Activated CD4-positive, alpha-beta T cell treated with anti-CD3 and anti-CD28 coated beads for 4 hours (primary cell): ENCODE measurements at regions not wholly inside any gene's neighbourhood (a gene's known extent, or its start where the extent isn't known, plus 50 kb on each side); places are given as distances from the start of the nearest gene placed in this dataset.
"Not testable (repeated sequence)": the region's sequence is repeated elsewhere in the genome, so short reads cannot be mapped to it uniquely, and the experiment has no call there.

Experiments
- DNase-seq, 2 donors: peaks; one replicate each; pipeline ENCODE4 v3.0.0-alpha.2; 2020

DNA sequence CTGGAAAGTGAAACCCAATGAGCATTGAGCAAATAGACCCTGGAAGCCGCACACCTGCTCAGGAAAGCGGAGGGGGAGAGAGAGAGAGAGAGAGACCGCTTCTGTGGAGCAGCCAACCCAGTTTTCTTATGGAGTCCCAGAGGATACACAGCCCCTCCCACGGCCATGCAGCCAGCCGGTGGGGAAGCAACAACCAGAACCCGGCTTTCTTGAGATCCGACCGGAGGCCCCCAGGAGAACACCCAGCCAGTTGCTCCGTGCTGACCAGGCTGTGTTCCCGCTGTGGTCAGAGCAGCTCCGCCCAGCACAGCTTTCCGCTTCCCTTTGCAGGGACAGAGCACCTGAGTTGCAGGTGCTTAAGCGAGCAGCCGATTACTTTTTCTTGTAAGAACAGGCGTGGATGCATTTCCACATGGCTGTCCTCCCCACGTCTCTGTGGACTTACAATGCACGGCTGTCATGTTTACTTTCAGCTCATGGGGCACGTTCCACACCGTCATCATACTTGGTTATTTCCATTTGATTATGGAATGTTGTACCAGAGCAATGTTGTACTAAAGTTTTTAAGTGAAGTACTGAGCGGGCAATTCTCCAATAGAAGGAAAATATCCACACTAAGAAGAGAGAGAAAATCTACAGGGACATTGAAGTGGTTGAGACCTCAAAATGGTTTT lies 381.9 kb downstream of the THBS2 start:
- no peak for DNase-seq

DNA sequence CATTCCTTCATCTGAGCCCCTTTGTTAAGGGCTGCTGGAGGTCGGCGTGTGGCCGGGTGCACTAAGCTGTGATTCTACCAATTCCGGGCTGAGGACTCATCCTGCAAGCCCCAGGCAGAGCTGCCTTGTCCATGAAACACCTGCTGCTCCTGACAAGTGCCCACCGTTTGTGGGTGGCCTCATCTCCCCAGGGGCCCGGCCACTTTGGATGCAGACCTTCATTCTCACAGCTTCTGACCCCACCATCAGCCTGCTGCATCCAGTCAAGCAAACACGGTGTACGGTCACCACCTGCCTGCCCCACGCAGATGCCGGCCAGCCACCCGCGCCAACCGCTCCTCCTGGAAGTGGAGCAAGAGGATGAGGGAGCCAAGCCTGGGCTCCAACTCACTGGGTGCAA lies 382.7 kb downstream of the THBS2 start:
- DNase-seq: no peak

DNA sequence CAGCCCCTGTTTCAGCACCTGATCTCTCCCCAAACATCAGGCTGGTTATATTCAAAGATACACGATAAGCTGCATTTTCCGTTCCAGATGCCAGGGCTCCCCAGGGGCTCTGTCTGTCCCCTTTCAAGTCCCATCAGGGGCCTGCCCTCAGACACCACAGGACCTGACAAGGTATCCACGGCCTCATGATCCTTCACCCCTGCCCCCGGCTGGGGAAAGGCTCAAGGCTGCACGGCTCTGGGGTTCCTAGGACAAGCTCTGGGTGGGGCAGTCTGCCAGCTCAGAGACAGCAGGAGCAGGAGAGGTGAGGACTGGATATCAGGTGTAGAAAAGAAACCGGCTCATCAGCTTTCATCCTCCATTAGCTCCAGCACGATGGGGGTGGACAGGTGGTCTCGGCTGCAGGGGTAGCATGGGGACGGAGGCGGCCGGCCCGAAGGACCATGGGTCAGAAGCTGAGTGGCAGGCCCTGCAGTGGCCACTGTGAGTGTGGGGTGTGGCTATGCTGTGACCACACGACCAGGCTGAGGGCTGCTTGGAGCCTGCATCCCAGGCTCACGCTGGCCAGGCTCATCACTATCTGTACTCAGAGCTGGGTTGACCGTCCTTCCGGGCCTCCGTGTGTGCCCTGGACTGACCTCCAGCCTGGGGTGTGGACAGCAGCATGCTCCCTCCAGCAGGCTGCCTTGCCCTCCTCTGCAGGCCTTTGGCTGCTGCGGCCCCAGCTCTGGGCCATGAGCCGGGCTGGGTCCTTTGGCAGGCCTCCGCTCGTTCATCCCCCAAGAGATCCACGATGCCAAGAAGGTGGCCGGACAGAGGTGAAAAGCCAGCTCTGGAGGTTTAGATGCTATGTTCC lies 386.2 kb downstream of the THBS2 start:
- DNase-seq: no peak

DNA sequence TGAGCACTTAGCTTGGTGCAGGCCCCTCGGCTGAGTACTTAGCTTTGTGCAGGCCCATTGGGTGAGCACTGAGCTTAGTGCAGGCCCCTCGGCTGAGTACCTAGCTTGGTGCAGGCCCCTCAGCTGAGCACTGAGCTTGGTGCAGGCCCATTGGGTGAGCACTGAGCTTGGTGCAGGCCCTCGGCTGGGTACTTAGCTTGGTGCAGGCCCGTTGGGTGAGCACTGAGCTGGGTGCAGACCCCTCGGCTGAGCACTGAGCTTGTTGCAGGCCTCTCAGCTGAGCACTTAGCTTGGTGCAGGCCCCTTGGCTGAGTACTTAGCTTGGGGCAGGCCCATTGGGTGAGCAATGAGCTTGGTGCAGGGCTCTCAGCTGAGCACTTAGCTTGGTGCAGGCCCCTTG lies 387.1 kb downstream of the THBS2 start:
- no peak for DNase-seq

DNA sequence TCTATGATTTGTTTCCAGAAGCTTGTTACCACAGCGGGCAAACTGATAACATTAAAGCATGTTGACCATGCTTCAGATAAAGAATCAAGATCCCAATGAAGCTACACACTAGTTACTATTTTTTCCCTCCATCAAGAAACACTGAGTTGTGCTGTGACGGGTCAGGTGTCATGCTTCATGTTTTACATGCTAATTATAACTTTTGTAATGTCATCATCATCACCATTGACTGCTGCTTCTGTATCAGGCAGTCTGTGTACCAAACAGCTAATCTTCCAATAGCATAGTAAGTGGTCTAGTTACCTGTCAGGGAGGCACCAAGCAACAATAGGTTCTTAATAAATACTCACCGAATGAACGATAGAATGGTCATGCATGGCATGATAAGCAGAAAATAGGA lies 388.1 kb downstream of the THBS2 start:
- no peak for DNase-seq

DNA sequence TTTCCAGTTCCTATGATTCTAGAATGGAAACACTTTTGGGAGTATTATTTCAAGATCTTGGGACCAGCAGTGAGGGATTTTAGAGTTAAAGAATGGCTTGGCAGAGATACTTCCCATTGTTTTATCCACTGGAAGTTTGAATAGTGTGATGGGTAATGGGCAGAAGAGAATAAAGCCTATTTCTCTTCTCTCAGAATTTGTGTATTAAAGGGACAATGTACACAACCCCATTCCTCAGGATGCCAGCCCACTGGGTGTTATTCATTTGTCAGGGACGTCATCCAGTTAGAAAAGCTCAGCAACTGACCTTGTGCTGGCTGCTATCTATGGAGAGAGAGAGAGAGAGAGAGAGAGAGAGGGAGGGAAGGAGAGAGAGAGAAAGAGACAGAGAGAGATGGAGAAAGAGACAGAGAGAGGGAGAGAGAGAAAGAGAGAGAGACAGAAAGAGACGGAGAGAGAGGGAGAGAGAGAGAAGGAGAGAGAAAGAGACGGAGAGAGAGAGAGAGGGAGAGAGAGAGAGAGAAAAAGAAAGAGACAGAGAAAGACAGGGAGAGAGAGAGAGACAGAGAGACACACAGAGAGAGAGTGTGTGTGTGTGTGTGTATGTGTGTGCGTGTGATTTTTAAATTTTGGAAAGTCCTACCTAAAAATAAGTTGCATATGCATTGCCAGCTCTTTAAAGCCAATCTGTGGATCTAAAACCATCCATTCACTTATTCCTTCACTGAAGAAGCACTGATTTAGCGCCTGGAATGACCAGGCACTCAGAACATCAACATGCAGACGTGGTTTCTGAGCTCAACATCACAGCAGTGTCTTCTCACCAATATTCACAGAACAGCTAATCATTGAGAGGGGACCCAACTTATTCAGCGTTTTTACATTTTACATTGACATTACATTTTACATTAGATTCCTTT lies 388.8 kb downstream of the THBS2 start:
- DNase-seq: no peak

DNA sequence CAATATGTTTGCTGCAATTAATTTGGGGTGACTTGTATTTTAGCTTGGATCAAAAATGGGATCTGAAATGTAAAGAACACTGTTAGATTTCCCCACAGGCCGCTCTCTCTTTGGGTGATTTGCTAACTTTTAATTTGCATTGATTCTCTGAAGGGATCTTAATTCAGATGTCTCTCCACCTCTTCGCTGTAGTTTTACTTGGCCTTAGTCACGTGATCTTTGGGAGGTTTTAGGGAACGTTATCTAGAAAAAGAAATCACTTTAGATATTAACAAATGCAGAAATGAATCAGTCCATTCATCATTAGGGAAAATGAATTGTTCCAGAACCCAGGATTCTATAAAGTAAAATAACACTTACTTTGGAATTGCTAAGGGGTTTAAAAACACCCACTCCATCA lies 390.2 kb downstream of the THBS2 start:
- no peak for DNase-seq

DNA sequence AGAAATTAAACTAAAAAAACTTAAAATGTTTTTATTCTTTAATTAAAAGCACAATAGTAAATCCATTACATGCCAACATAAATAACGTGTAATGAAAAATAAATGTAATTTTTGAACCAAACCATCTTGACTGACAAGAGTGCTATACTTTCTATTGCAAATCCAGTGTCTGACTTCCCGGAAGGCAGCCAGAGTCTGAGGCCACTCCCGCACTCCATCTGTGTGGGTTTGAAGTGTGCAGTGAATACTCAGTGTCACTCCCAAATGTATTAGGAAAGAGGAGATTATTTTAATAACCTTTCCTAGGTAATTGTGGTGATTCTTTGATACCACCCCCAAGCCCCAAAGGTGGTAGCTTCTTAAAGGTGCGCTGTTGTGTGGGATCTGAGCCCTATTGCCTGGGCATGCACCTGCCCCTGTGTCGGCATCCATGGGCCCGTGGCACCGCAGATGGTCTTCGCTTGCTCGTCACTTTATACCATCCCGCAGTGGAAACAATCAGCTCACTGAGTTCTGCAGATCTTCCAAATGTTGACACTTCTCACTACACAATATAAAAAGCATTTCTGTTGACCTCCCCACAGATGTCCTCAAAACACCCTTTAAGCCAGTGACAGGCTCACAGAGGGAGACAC lies 391.2 kb downstream of the THBS2 start:
- no peak for DNase-seq

DNA sequence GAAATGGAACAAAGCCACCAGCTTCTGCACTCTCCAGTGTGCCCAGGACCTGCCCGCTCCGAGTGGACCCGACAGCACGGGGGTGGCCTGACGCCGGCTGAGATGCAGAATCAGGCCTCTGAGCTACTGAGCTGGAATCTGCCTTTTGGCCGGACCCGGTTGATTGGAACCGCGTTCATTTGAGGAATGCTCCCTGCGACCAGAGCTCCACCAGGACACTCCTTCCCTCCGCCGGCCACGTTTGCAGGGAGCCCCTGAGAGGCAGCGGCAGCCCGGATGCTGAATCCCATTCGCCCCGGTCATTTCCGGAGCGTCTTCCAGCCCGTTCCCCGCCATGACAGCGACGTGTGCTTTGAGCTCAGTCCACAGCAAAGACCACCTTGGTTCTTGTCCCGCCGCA lies 392.7 kb downstream of the THBS2 start:
- no peak for DNase-seq

DNA sequence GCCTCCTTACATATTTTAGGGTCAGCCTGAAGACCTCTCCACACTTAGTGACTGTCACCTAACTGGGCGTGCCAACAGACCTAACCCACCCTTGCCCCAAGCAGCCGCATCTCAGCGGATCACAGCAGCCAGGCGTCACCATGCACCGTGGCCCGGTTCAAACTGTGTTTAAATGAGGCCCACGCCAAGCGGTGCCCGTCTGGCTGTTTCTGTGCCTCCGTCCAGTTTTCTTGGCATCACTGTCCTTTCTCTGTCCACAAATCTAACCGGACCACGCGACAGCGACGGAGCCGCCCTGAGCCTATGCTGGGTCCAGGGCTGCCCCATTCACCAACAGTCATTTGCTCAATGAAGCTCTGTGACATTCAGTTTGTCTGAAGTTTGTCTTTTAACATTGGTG lies 393.3 kb downstream of the THBS2 start:
- no peak for DNase-seq

DNA sequence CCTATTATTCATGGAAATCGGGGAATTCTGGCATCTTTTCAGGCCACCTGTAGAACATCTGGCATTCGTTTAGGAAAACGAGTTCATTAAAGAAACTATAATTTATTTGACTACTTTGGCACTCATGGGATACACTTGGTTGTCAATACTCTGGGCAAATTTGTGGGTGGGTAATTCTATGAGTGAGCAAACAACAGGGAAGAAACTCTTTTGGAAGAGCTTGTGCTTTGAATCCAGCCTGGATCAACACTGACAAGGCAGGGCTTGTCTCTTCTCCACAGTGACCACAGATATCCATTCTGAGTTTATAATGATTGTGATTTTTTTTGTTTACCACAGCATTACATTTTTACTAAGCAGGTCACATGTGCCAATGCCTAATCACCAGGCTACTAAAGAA lies 394.7 kb downstream of the THBS2 start:
- no peak for DNase-seq

DNA sequence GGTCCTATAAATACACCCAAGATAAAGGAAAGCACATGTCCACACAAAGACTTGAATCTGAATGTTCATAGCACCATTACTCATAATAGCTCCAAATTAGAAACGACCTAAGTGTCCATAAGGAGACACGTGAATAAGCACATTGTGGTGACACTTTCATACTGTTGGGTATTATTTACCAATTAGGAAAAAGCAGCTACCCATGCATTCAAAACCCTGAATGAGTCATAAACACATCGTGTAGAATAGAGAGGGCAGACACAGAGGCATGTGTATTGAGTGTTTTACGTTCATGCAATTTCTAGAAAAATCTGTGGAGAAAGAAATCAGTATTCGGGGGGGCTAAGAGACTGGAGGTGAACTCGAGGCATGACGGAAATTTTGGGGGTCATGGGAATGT lies 396.7 kb downstream of the THBS2 start:
- DNase-seq: no peak

DNA sequence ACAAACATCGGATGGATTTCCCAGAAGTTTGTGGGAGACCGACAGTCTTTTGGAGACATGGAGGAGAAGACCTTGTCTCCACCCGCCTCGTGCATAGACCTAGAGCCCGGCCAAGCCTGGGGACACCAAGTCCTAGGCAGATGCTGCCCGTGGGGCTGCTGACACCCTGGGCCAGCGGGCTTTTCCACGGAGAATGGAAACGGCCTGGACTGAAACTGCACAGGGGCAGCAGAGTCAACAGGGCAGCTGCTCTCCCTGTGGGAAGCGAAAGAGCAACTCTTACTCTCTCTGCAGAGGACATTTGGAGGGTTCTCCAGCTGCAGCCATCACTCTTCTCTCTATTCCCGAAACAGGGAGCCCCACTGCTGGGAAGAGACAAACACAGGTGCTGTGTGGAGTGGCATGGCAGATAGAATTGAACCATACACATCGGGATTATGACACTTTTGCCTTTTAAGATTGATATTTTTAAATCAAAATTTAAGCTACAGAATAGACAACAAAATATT lies 401.2 kb downstream of the THBS2 start:
- DNase-seq: no peak

DNA sequence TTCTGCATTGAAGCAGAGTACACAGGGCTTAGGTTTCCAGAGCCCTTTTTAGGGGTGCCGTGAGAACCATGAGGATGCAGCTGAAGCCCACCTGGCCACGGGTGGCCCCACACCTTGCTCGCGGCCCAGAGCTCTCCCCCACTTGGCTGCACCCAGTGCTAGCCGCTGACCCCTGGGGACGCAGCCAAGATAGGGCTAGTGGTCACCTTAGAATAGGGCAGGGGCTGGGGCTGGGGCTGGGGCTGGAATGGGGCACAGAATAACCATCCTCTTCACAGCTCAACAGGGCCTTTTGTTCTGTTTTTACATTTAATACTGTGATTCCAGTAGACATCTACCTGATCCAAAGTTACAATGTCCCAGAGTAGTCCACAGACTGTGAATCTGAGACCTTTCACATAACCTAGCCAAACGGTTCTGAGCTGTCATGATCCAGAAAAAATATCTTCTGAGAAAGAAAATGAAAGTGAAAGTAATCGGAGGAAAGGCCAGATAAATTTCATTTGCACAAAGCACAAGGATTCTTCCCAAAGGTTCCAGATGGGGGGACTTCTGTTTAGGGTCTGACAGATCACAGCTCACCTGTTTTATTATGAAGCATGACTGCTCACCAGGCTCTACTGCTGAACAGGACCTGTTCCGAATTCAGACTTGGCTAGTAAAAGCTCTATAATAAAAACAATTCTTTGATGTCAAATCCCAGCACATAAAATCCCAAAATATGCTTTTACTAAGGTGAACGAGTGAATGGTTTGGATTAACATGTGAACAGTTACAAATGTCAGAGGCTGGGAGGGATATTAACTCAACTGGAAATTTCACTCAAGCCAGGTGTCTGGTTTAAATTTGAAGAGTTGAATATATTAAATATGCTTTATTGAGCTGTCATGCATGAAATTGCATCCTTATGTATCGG lies 401.9 kb downstream of the THBS2 start:
- DNase-seq: no peak

DNA sequence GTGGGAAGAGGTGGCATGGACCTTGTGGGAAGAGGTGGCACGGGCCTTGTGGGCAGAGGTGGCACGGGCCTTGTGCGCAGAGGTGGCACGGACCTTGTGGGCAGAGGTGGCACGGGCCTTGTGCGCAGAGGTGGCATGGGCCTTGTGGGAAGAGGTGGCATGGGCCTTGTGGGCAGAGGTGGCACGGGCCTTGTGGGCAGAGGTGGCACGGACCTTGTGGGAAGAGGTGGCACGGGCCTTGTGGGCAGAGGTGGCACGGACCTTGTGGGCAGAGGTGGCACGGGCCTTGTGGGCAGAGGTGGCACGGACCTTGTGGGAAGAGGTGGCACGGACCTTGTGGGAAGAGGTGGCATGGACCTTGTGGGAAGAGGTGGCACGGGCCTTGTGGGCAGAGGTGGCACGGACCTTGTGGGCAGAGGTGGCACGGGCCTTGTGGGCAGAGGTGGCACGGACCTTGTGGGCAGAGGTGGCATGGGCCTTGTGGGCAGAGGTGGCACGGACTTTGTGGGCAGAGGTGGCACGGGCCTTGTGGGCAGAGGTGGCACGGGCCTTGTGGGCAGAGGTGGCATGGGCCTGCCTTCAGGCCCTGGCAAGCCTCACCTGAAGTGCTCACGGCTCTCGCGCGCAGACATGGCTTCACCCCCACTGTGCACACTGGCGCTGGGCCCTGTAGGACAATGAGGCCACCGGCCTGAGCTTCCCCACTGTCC lies 403.5 kb downstream of the THBS2 start:
- DNase-seq: not testable (repeated sequence)

DNA sequence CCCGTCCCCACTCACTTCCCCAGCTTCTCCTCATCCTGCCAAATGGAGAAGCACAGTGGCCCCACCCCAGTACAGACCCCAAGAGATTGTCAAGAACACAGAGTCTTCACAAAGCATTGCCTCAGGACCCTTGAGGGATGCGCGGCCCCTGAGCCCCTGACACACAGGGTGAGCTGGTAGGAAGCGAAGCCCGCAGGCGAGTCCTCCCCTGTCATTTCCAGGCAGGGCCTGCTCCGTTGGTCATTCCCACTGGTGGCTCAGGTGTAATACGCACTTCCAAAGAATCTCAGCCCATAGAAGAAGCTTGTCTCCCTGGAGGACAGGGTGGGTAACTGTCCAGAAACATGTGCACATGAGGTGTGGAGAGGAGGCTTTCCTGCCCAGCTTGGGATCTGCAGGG lies 404.2 kb downstream of the THBS2 start:
- no peak for DNase-seq

DNA sequence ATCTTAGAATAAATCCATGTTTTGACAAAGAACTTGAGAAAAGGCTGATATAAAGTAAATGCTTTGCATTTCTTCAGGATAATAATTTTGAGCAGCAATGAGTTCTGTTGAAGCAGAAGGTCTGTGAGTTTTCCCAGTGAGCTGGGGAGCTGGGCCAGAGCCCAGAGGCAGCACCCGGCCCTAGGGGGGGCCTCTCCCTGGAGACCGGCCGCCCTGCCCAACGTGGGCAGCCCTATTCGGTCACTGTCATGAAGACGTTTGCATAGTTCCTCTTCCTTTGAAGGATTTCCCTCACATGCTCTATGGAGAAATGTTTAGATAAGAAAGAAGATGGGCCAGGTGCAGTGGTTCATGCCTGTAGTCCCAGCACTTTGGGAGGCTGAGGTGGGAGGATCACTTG lies 404.8 kb downstream of the THBS2 start:
- no peak for DNase-seq

DNA sequence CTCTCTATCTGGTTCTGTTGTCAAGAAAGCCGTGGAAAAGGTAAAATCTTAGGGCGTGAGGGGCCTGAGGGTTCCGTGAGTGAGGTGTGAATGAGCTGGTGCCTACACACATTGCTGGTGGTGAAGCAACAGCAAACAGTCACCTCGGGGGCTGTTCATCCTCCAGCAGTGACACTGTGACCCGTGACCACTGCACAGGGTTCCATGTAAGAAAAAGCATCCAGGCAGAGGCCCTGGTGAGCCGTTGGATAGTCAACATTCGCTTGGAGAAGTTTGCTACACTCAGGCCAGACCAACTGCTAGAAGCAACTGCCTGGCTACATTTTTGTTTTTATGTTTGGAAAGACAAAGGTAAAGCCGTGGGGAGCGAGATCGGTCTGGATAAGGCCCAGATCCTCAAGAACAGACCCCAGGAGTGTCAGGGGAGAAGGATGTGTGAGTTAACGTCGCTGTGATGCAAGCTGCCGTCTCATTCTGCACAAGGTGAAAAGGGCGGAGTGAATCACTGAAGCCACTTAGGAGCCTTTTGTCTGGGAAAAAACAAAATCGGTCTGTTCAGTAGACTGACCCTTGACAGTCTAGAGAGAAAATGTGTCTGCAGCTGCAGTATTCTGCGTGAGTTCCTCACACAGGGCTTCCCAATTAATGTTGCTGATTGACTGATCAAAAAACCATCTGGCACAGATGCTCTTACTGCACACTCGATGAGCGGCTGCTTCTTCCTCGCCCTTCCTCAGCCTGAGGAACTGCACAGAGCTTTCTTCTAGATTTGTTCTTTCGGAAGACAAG lies 404.0 kb downstream of the SMOC2 start:
- DNase-seq: no peak

DNA sequence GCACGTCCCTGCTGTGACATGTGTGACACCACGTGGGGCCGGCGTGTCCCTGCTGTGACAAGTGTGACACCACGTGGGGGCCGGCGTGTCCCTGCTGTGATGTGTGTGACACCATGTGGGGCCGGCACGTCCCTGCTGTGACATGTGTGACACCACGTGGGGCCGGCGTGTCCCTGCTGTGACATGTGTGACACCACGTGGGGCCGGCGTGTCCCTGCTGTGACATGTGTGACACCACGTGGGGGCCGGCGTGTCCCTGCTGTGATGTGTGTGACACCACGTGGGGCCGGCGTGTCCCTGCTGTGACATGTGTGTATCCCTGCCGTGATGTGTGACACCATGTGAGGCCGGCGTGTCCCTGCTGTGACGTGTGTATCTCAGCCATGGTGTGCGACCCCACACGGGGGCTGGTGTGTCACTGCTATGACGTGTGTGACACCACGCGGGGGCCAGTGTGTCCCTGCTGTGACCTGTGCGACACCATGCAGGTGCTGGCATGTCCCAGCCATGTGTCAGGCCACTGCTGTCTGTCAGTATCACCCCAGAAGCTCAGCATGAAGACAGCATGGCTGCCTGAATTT lies 401.7 kb downstream of the SMOC2 start:
- DNase-seq: not testable (repeated sequence)
